Transverse colon (tissue), 4 donors: ENCODE measurements at regions not wholly inside any gene's neighbourhood (a gene's known extent, or its start where the extent isn't known, plus 50 kb on each side); places are given as distances from the start of the nearest gene placed in this dataset.

Source experiments
- DNase-seq: peaks from one replicate; pipeline ENCODE4 v3.0.0-alpha.2; 2019
- H3K27ac ChIP-seq, 4 donors: fragments of 200-600 bp; sonication (generic); 2 replicates each; pipeline ENCODE4 v1.5.1; 2016 to 2018; ENCODE audit warnings: inconsistent platforms in 4 of 4
- H3K27me3 ChIP-seq: fragments of 200-600 bp; sonication (generic); 2 replicates; pipeline ENCODE4 v1.5.1; 2017; ENCODE audit warnings: inconsistent platforms
- H3K36me3 ChIP-seq, 4 donors: fragments of 200-600 bp; sonication (generic); 2 replicates each; pipeline ENCODE4 v1.5.1; 2017 to 2019; ENCODE audit warnings: inconsistent platforms in 4 of 4
- H3K4me1 ChIP-seq, 4 donors: fragments of 200-600 bp; sonication (generic); 2 replicates each; pipeline ENCODE4 v1.5.1; 2017 to 2020; ENCODE audit warnings: inconsistent platforms in 4 of 4
- H3K4me3 ChIP-seq, 4 donors: fragments of 200-600 bp; sonication (generic); 1 replicate in 1 of 4; 2 replicates in 3 of 4; pipeline versions ENCODE4 v1.5.1 to v1.6.1; 2017 to 2019; ENCODE audit warnings: inconsistent platforms in 4 of 4
- H3K9me3 ChIP-seq, 2 donors: fragments of 200-600 bp; sonication (generic); 2 replicates each; pipeline ENCODE4 v1.5.1; 2017 to 2019; ENCODE audit warnings: inconsistent platforms in 2 of 2
- EP300 ChIP-seq: sonication (generic); formaldehyde crosslinking; IDR thresholded peaks from one replicate; pipeline ENCODE4 v1.6.1; 2017; ENCODE audit warnings: antibody characterized with exemption, low read depth
- POLR2A ChIP-seq: fragments of 450-650 bp; IDR thresholded peaks from one replicate; pipeline ENCODE4 v1.6.1; 2016; ENCODE audit warnings: antibody characterized with exemption, mild to moderate bottlenecking, moderate library complexity
- POLR2AphosphoS5 ChIP-seq, 3 donors: sonication (generic); formaldehyde crosslinking; IDR thresholded peaks; one replicate each; pipeline ENCODE4 v1.6.1; 2016; ENCODE audit warnings: antibody characterized with exemption in 3 of 3
- WGBS, 2 donors: methylation state at CpG; one replicate each; pipeline ENCODE4 v1.1.5; 2018; ENCODE audit warnings: low coverage in 1 of 2; 5-methylcytosine and 5-hydroxymethylcytosine counted together
- in situ Hi-C, 4 donors: fragments of 200-750 bp; cut with MboI; loops; one replicate each; pipeline versions ENCODE4 v1.15.0 to v1.15.1; 2017; ENCODE audit warnings: low sequenced_read_pairs in 3 of 4, low pct_ligation_motif_present in 1 of 4, low pct_unique_long_range_greater_than_20kb in 1 of 4
- intact Hi-C: fragments of 100-400 bp; cut with DNase I; formaldehyde crosslinking; loops from one replicate; pipeline ENCODE4 v1.15.1; 2023; ENCODE audit warnings: low total_unique reads
- TF ChIP-seq, protein P1 (sequence below), 5 experiments: fragments of 200-600 bp in 3 of 5; fragments of 450-650 bp in 2 of 5; sonication (generic) in 3 of 5; IDR thresholded peaks; 1 replicate in 2 of 5; 2 replicates in 3 of 5; pipeline ENCODE4 v1.5.1; 2016 to 2017; ENCODE audit warnings: antibody characterized with exemption in 5 of 5, inconsistent platforms in 3 of 5, mild to moderate bottlenecking in 2 of 5, moderate library complexity in 1 of 5

DNA sequence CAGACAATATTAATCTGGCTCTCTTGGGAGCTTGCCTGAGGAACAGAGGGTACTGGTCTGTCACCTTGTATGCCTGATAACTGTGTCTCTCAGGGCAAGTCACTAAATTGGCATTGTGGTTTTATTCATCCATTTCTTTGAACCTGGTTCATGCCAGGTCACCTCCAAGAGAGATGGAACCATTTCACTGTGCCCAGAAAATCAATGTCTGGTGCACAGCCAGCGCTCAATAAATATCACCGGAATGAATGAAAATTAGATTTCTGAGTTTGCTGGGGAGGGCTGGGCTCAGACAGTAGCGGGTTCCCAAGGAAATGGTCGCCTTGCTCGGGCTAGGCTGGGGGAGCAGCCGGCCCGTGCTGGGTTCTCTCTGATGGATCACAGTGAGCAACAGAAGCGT is 64.1 kb upstream of the BAIAP2L1 start:
- no peaks in the 10 kb centered on the region for H3K4me1 ChIP-seq
- H3K36me3 ChIP-seq = no peaks in the 10 kb centered on the region
- no peaks in the 10 kb centered on the region for H3K9me3 ChIP-seq
- intact Hi-C loops = no loop called here
- H3K27me3 ChIP-seq = peaks cover 8% of the 10 kb centered on the region
- no peak for TF ChIP-seq POLR2A
- TF ChIP-seq, protein P1, sequence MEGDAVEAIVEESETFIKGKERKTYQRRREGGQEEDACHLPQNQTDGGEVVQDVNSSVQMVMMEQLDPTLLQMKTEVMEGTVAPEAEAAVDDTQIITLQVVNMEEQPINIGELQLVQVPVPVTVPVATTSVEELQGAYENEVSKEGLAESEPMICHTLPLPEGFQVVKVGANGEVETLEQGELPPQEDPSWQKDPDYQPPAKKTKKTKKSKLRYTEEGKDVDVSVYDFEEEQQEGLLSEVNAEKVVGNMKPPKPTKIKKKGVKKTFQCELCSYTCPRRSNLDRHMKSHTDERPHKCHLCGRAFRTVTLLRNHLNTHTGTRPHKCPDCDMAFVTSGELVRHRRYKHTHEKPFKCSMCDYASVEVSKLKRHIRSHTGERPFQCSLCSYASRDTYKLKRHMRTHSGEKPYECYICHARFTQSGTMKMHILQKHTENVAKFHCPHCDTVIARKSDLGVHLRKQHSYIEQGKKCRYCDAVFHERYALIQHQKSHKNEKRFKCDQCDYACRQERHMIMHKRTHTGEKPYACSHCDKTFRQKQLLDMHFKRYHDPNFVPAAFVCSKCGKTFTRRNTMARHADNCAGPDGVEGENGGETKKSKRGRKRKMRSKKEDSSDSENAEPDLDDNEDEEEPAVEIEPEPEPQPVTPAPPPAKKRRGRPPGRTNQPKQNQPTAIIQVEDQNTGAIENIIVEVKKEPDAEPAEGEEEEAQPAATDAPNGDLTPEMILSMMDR (IDR thresholded peaks at IDR 0.05) = no peak
- TF ChIP-seq POLR2AphosphoS5 (IDR thresholded peaks at IDR 0.05) = no peak
- TF ChIP-seq EP300 = no peak
- in situ Hi-C loops = no loop called here
- WGBS, 2 donors = 87% methylated on average over 8 of the region's 8 CpGs; no CpG with 5 or more reads in 1 of the 2 donors
- DNase-seq = no peak
- no peak overlapping the region for H3K4me3 ChIP-seq
- H3K27ac ChIP-seq = no peak overlapping the region

DNA sequence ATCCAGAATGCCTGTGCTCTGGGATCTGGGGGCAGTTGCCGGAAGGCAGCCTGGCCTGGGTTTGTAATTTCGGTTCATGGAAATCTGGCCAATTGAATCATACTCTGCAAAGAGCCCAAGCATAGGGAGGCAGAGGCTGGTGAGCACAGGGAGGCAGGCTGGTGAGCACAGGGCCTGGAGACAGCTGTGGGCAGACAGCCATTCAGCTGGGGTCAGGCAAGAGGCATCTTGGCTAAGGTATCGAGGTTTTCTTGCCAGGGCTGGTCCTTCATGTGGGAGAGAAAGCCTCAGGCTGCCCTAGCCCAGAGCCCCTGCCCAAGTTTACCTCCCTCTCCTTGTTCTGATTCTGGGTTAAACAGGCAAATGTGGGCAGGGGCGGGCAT is 63.7 kb upstream of the BAIAP2L1 start:
- in situ Hi-C loops (no loop called here), intact Hi-C loops (no loop called here)
- no peaks in the 10 kb centered on the region for H3K9me3 ChIP-seq
- H3K4me3 ChIP-seq = no peak overlapping the region
- TF ChIP-seq POLR2A = no peak
- no peak for TF ChIP-seq EP300
- TF ChIP-seq POLR2AphosphoS5 (IDR thresholded peaks at IDR 0.05) = no peak
- TF ChIP-seq, protein P1 (IDR thresholded peaks at IDR 0.05) = no peak
- H3K27me3 ChIP-seq = peaks cover 7% of the 10 kb centered on the region
- no peak for DNase-seq
- no peak overlapping the region for H3K27ac ChIP-seq
- whole genome bisulfite sequencing, 2 donors = 81% methylated on average over 4 of the region's 4 CpGs; no CpG with 5 or more reads in 1 of the 2 donors
- H3K4me1 ChIP-seq = no peaks in the 10 kb centered on the region
- no peaks in the 10 kb centered on the region for H3K36me3 ChIP-seq

DNA sequence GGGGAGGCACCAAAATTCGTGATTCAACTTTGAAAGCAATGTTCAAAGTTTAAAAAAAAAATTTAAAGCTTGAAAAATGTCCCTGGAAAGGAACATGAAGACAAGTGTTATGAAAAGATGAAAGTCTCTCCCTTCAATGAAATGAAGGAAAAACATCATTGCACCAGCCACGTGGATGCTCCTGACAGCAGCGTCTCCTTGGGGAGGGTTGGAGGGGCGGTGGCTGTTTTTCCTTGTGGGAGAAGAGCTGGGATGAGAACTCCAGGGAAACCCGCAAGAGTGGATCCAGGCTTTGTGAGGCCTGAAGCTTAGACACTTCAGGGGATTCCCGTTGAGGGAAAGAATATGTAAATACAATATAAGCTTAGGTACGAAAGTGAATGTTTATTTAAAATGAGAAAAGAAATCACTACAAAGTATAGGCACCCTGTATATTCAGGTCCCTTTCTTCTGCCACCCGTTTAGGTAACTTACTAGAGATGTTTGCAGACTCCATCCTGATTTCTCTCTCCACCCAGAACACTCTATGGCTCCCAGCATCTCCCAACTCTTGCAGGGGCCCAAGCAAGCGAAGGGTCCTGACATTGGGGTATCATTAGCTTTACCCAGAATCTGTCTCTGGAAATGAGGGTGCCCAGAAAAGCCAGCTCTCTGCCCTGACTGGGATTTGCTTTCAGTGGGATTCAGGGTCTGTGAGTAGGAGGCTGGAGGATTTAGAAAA is 63.1 kb upstream of the BAIAP2L1 start:
- no peak for DNase-seq
- TF ChIP-seq, protein P1 (IDR thresholded peaks at IDR 0.05) = no peak
- no peak for TF ChIP-seq POLR2A
- TF ChIP-seq POLR2AphosphoS5 (IDR thresholded peaks at IDR 0.05) = no peak
- no peak for TF ChIP-seq EP300
- intact Hi-C loops (no loop called here), in situ Hi-C loops (no loop called here)
- H3K27me3 ChIP-seq = peaks cover 7% of the 10 kb centered on the region
- H3K9me3 ChIP-seq = no peaks in the 10 kb centered on the region
- H3K27ac ChIP-seq = no peak overlapping the region
- 39 to 55% methylated on average over 8 to 9 of the region's 9 CpGs for WGBS, 2 donors
- no peaks in the 10 kb centered on the region for H3K36me3 ChIP-seq
- no peaks in the 10 kb centered on the region for H3K4me1 ChIP-seq
- no peak overlapping the region for H3K4me3 ChIP-seq

DNA sequence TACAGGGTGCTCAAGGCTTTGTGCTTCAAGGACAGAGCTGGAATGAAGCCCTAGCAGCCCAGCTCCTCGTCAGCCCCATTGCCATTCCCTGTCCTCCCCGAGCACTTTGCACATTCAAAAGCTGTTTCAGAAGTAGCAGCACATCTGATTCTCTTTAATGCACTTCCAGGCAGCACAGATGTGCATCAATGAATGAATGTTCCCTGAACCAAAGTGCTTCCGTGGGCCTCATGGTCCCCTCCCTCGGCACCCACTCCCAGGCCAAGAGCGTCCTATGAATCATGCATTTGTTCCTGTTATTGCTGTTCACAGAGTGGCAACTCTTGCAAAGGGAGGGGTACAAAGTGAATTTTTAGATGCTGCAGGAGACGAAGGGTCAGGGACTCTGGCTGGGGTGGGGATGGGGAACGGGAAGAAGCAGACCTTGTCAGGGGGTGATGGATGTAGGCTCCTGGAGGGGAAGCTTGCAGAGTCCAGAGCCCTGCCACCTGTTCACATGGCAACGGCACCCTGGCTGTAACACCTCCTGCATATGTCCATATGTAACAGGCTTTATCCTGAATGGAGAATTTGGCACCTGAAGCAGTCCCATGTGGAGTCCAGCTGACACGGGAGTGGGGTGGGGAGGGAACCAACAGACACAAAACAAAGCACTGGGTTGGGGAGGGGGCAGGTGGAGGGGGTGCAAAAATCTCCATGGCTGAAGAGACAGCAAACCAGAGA is 62.2 kb upstream of the BAIAP2L1 start:
- Histone ChIP-seq H3K27me3 (peaks cover 6% of the 10 kb centered on the region), H3K36me3 (no peaks in the 10 kb centered on the region), H3K4me3 (no peak overlapping the region), H3K9me3 (no peaks in the 10 kb centered on the region), H3K27ac (no peak overlapping the region), H3K4me1 (no peaks in the 10 kb centered on the region)
- 47 to 64% methylated on average over 2 to 9 of the region's 9 CpGs for WGBS, 2 donors
- DNase-seq = no peak
- in situ Hi-C loops (no loop called here), intact Hi-C loops (no loop called here)
- TF ChIP-seq, protein P1 (IDR thresholded peaks at IDR 0.05) = no peak
- TF ChIP-seq POLR2AphosphoS5 (IDR thresholded peaks at IDR 0.05) = no peak
- no peak for TF ChIP-seq POLR2A
- no peak for TF ChIP-seq EP300
